NCI-H146 (cell line): ENCODE measurements at regions not wholly inside any gene's neighbourhood (a gene's known extent, or its start where the extent isn't known, plus 50 kb on each side); places are given as distances from the start of the nearest gene placed in this dataset.
"Not testable (repeated sequence)": the region's sequence is repeated elsewhere in the genome, so short reads cannot be mapped to it uniquely, and the experiment has no call there.

ENCODE experiments used
- DNase-seq: peaks from one replicate; lab custom pipeline; 2025; lab: John Stamatoyannopoulos, UW

GRCh38 chr9:84511651-84512050 is 157.9 kb upstream of the NTRK2 start:
- no peak for DNase-seq

- DNase-seq: no peak
Observed at GRCh38 chr9:84512493-84512892, 157.0 kb upstream of the NTRK2 start.

GRCh38 chr9:84513473-84513872 is 156.1 kb upstream of the NTRK2 start:
- DNase-seq: no peak

GRCh38 chr9:84513979-84514378 is 155.6 kb upstream of the NTRK2 start:
- no peak for DNase-seq

- DNase-seq: no peak
Observed at GRCh38 chr9:84514421-84514820, 155.1 kb upstream of the NTRK2 start.

- DNase-seq: no peak
Observed at GRCh38 chr9:84517026-84517425, 152.5 kb upstream of the NTRK2 start.

GRCh38 chr9:84519413-84519812 is 150.1 kb upstream of the NTRK2 start:
- DNase-seq: no peak

GRCh38 chr9:84521208-84521607 is 148.3 kb upstream of the NTRK2 start:
- no peak for DNase-seq

GRCh38 chr9:84526211-84526610 is 143.3 kb upstream of the NTRK2 start:
- DNase-seq: not testable (repeated sequence)

GRCh38 chr9:84527060-84527720 is 142.3 kb upstream of the NTRK2 start:
- not testable (repeated sequence) for DNase-seq

GRCh38 chr9:84535973-84536372 is 133.6 kb upstream of the NTRK2 start:
- not testable (repeated sequence) for DNase-seq

- DNase-seq: no peak
Observed at GRCh38 chr9:84538879-84539278, 130.7 kb upstream of the NTRK2 start.

GRCh38 chr9:84542554-84542953 is 127.0 kb upstream of the NTRK2 start:
- DNase-seq: no peak

- no peak for DNase-seq
Observed at GRCh38 chr9:84554069-84554664, 115.4 kb upstream of the NTRK2 start.

GRCh38 chr9:84556556-84556955 is 113.0 kb upstream of the NTRK2 start:
- no peak for DNase-seq

GRCh38 chr9:84557751-84558150 is 111.8 kb upstream of the NTRK2 start:
- DNase-seq: no peak

GRCh38 chr9:84563691-84564090 is 105.8 kb upstream of the NTRK2 start:
- no peak for DNase-seq

GRCh38 chr9:84567805-84568204 is 101.7 kb upstream of the NTRK2 start:
- DNase-seq: no peak

GRCh38 chr9:84570482-84571154 is 98.9 kb upstream of the NTRK2 start:
- DNase-seq: no peak

- DNase-seq: no peak
Observed at GRCh38 chr9:84573083-84573482, 96.4 kb upstream of the NTRK2 start.

GRCh38 chr9:84575705-84576104 is 93.8 kb upstream of the NTRK2 start:
- no peak for DNase-seq

GRCh38 chr9:84583866-84584265 is 85.7 kb upstream of the NTRK2 start:
- DNase-seq: no peak

- no peak for DNase-seq
Observed at GRCh38 chr9:84586662-84587061, 82.9 kb upstream of the NTRK2 start.
